HEK293 (cell line): ENCODE measurements at regions not wholly inside any gene's neighbourhood (a gene's known extent, or its start where the extent isn't known, plus 50 kb on each side); places are given as distances from the start of the nearest gene placed in this dataset.

Experiments
- CTCF ChIP-seq: fragments of 450-650 bp; formaldehyde crosslinking; IDR thresholded peaks from 2 replicates; pipeline ENCODE4 v1.5.1; 2016; ENCODE audit warnings: missing biosample characterization, missing genetic modification characterization
- KLF16 ChIP-seq: fragments of 450-650 bp; formaldehyde crosslinking; IDR thresholded peaks from 2 replicates; pipeline ENCODE4 v1.5.1; 2017; ENCODE audit warnings: missing biosample characterization, missing genetic modification characterization

- TF ChIP-seq CTCF (tag by site-specific recombination) (no peak), KLF16 (no peak)
Measured at GRCh38 chr16:76787394-76787793, 403.6 kb upstream of the MON1B start.
